Upper lobe of right lung (tissue), 1 donor: ENCODE measurements at regions not wholly inside any gene's neighbourhood (a gene's known extent, or its start where the extent isn't known, plus 50 kb on each side); places are given as distances from the start of the nearest gene placed in this dataset.

Experiments
- ATAC-seq: fragments of 200-7000 bp; cut with Tn5 transposase; one replicate; pipeline ENCODE4 v1.9.1; 2020; ENCODE audit warnings: mild to moderate bottlenecking, moderate library complexity
- DNase-seq: peaks from one replicate; pipeline ENCODE4 v3.0.0-alpha.2; 2020
- H3K27ac ChIP-seq: fragments of 200-600 bp; one replicate; pipeline ENCODE4 v1.8.0; 2022
- H3K27me3 ChIP-seq: fragments of 200-600 bp; one replicate; pipeline ENCODE4 v1.8.0; 2022; ENCODE audit warnings: mild to moderate bottlenecking
- H3K36me3 ChIP-seq: fragments of 200-600 bp; one replicate; pipeline ENCODE4 v1.8.0; 2022
- H3K4me1 ChIP-seq: fragments of 200-600 bp; one replicate; pipeline ENCODE4 v1.8.0; 2022
- H3K4me3 ChIP-seq: fragments of 200-600 bp; one replicate; pipeline ENCODE4 v1.8.0; 2022; ENCODE audit warnings: mild to moderate bottlenecking
- H3K9me3 ChIP-seq: fragments of 200-600 bp; one replicate; pipeline ENCODE4 v1.8.0; 2022
- intact Hi-C: fragments of 100-400 bp; cut with DNase I; formaldehyde crosslinking; loops from one replicate; pipeline ENCODE4 v1.11.0; 2022
- TF ChIP-seq, protein P1 (sequence below): fragments of 200-600 bp; IDR thresholded peaks from one replicate; pipeline ENCODE4 v1.8.0; 2022; ENCODE audit warnings: antibody characterized with exemption
- donor health status: DM: no; HTN: yes; CAD: no; lungs with severe emphysema.

DNA sequence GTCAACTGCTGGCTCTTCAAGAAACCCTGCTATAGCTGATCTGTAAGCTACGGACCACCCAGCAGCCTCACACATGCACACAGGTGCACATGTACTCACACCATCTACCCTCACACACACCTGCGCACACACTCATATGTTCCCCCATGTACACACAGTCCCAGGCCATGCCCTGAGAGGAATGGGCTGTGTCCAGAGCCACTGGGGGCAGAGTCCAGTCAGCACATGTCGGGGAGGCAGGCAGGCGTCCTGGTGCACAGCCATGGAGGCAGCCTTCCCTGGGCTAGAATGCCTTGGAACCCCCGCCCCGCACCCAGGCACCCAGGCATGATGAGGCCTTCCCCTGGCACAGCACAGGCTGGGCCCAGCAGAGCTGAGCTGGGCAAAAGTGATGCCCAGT lies 58.3 kb upstream of the DLK1 start:
- Histone ChIP-seq H3K4me1 (peaks cover 7% of the 10 kb centered on the region), H3K36me3 (no peaks in the 10 kb centered on the region), H3K27ac (no peak overlapping the region), H3K9me3 (no peaks in the 10 kb centered on the region), H3K27me3 (peaks cover 31% of the 10 kb centered on the region), H3K4me3 (no peak overlapping the region)
- TF ChIP-seq, protein P1, sequence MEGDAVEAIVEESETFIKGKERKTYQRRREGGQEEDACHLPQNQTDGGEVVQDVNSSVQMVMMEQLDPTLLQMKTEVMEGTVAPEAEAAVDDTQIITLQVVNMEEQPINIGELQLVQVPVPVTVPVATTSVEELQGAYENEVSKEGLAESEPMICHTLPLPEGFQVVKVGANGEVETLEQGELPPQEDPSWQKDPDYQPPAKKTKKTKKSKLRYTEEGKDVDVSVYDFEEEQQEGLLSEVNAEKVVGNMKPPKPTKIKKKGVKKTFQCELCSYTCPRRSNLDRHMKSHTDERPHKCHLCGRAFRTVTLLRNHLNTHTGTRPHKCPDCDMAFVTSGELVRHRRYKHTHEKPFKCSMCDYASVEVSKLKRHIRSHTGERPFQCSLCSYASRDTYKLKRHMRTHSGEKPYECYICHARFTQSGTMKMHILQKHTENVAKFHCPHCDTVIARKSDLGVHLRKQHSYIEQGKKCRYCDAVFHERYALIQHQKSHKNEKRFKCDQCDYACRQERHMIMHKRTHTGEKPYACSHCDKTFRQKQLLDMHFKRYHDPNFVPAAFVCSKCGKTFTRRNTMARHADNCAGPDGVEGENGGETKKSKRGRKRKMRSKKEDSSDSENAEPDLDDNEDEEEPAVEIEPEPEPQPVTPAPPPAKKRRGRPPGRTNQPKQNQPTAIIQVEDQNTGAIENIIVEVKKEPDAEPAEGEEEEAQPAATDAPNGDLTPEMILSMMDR, result no peak
- ATAC-seq, result no peak
- intact Hi-C loops, result no loop called here
- DNase-seq, result no peak

DNA sequence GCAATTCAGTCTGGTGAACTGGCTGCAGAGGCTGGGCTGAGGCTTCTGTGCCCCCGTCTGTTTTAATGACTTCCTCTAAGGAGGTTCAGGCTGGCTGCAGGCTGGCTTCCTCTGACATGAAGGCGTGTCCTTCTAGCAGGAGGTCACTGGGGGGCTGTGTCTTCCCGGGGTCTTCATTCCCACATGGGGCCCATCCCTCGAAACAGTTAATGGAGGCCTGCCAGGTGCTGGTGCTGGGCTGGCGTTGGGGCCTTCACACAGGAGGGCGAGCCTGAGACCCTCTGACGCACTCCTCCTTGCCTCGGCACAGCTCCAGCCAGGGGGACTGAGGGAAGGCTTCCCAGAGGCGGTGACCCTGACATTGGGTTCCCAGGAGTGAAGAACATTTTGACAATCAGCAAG lies 57.7 kb upstream of the DLK1 start:
- H3K4me3 ChIP-seq, result no peak overlapping the region
- no peak for DNase-seq
- peaks cover 31% of the 10 kb centered on the region for H3K27me3 ChIP-seq
- no peak for ATAC-seq
- no peaks in the 10 kb centered on the region for H3K9me3 ChIP-seq
- intact Hi-C loops, result no loop called here
- H3K4me1 ChIP-seq, result peaks cover 7% of the 10 kb centered on the region
- TF ChIP-seq, protein P1, result no peak
- H3K27ac ChIP-seq, result no peak overlapping the region
- no peaks in the 10 kb centered on the region for H3K36me3 ChIP-seq

DNA sequence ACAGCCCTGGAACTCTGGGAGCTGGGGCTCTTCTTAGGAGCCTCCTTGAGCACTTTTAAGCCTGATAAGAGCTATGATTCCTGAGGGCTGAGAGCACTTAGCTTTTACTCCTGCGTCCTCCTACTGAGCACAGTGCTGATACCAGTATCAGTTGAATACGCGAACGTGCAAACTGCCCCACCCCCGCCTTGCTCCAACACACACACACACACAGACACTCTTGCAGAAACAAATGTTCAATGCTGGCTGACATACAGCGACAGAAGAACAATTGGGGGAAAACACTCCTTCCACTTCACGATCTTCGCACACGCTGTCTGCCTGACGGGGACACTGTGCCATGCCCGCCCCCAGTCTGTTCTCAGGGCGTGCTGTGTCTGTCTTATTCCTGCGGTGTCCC lies 57.2 kb upstream of the DLK1 start:
- peaks cover 26% of the 10 kb centered on the region for H3K27me3 ChIP-seq
- intact Hi-C loops, result no loop called here
- peaks cover 7% of the 10 kb centered on the region for H3K4me1 ChIP-seq
- no peak overlapping the region for H3K4me3 ChIP-seq
- no peaks in the 10 kb centered on the region for H3K36me3 ChIP-seq
- no peak overlapping the region for H3K27ac ChIP-seq
- TF ChIP-seq, protein P1, result no peak
- peak; percentile 74 for ATAC-seq
- DNase-seq, result no peak
- no peaks in the 10 kb centered on the region for H3K9me3 ChIP-seq

DNA sequence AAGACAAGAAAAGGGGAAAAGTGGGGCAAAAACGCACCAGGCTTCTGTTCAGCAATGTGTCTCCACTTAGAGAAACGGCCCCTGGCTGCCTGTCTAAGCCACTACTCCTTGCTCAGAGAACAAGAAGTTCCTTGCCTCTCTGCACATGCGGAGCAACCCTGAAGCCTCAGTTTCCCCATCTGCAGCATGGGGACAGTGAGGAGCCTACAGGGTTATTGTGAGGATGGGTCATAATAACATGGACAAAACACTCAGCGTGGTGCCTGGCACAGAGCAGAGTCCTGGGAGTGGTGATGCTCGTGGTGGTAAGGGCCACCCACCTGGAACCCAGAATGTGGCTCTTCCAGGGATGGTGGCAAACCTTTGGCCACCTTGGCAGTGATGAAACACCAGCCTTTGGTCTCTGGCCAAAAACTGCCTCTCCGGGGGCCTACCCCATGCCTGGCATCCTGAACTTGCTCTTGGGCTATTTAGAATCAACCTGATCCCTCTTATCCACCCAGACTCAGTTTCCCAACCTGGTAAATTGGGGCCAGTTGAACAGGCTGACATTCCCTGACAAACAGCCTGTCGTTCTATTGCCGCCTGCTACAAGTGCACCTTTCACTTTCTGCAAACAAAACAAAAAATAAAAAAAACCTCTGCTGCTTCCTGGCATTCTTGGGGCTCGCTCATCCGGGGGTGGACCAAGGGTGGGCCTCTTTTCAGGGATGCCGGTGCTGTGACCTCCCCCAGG lies 56.5 kb upstream of the DLK1 start:
- intact Hi-C loops, result no loop called here
- ATAC-seq, result no peak
- Histone ChIP-seq H3K27ac (no peak overlapping the region), H3K4me1 (peaks cover 7% of the 10 kb centered on the region), H3K9me3 (no peaks in the 10 kb centered on the region), H3K27me3 (peaks cover 22% of the 10 kb centered on the region), H3K36me3 (no peaks in the 10 kb centered on the region), H3K4me3 (no peak overlapping the region)
- TF ChIP-seq, protein P1, result no peak
- no peak for DNase-seq

DNA sequence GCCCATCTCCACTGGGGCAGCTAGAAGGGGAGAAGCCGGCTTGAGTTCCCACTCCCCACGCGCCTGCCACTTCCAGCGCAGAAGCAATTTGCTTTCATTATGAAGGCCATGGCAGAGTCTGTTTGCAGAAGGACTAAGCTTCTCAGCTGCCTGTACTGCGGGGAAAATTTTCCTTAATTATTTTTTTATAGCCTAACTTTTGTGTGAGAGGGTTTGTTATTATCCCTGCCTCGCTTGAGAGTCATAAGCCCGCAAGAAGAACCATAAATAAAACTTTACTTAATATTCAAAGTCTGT lies 56.0 kb upstream of the DLK1 start:
- ATAC-seq, result no peak
- Histone ChIP-seq H3K27ac (no peak overlapping the region), H3K9me3 (no peaks in the 10 kb centered on the region), H3K4me1 (peaks cover 2% of the 10 kb centered on the region), H3K36me3 (no peaks in the 10 kb centered on the region), H3K27me3 (peaks cover 22% of the 10 kb centered on the region), H3K4me3 (no peak overlapping the region)
- DNase-seq, result no peak
- intact Hi-C loops, result no loop called here
- TF ChIP-seq, protein P1, result no peak

DNA sequence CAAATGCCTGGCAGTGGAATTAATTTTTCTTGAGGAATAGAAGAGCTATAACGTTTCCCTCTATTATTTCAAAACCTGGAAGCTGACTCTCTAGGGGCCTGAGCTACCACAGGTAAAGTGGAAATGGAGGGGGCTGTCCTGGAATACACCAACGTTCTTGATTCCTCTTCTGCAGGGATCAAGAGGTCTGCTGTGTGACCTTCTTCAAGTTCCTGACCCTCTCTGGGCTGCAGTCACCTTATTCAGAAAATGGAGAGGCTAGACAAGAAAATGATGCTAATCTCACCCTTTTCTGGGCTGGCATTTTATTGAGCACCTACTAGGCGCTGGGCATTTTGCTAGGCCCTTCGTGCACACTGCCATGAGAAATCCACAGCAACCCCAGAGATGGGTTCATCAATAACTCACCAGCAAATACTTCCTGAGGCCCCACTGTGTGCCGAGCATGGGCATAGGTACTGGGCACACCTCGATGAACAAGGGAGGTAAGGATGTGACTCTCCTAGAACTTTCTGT lies 55.2 kb upstream of the DLK1 start:
- Histone ChIP-seq H3K4me1 (peaks cover 6% of the 10 kb centered on the region), H3K36me3 (no peaks in the 10 kb centered on the region), H3K27me3 (peaks cover 16% of the 10 kb centered on the region), H3K4me3 (no peak overlapping the region), H3K27ac (no peak overlapping the region), H3K9me3 (no peaks in the 10 kb centered on the region)
- ATAC-seq (no peak), DNase-seq (no peak)
- intact Hi-C loops, result no loop called here
- TF ChIP-seq, protein P1, result no peak
